ENCODE measurements at regions not wholly inside any gene's neighbourhood (a gene's known extent, or its start where the extent isn't known, plus 50 kb on each side); places are given as distances from the start of the nearest gene placed in this dataset.

DNA sequence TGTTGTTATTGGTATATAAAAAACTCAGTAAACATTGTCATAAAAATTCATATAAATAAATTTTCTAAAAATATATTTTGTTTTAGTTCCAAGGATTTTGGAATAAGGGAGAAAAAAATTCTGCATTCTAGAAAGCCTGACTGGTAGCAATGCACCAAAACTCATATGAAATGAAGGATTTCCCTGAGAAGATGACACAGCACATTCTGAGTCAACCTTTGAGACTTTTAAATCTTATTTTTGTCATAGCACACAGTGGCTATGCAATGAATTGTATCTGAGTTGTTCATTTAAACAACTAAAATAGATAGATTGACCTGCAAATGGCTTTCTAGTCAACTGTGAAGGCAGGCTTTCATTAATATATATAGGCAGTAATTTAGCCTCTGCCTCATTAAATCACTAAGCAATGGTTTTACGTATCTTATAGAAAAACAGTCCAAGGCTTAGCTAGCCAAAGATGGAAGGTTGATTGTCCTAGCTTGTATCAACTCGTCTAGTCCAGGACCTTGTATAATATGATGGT is 239.1 kb upstream of the NEIL3 start:
- H3K27me3 ChIP-seq (ENCODE audit: control insufficient read depth, low read length) = no peaks in the 10 kb centered on the region
- H3K4me1 ChIP-seq (ENCODE audit: control insufficient read depth, low read length) = no peaks in the 10 kb centered on the region
- H3K27ac ChIP-seq (ENCODE audit: low read depth, low read length) = no peak overlapping the region
- H4K20me1 ChIP-seq (ENCODE audit: control insufficient read depth, insufficient read depth, low read depth, low read length) = no peaks in the 10 kb centered on the region
- no peak for TF ChIP-seq EZH2phosphoT487 (IDR thresholded peaks at IDR 0.05; ENCODE audit: borderline replicate concordance, low read length)
- TF ChIP-seq, protein P1, sequence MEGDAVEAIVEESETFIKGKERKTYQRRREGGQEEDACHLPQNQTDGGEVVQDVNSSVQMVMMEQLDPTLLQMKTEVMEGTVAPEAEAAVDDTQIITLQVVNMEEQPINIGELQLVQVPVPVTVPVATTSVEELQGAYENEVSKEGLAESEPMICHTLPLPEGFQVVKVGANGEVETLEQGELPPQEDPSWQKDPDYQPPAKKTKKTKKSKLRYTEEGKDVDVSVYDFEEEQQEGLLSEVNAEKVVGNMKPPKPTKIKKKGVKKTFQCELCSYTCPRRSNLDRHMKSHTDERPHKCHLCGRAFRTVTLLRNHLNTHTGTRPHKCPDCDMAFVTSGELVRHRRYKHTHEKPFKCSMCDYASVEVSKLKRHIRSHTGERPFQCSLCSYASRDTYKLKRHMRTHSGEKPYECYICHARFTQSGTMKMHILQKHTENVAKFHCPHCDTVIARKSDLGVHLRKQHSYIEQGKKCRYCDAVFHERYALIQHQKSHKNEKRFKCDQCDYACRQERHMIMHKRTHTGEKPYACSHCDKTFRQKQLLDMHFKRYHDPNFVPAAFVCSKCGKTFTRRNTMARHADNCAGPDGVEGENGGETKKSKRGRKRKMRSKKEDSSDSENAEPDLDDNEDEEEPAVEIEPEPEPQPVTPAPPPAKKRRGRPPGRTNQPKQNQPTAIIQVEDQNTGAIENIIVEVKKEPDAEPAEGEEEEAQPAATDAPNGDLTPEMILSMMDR (IDR thresholded peaks at IDR 0.05; ENCODE audit: low read depth, low read length, poor library complexity, severe bottlenecking) = no peak
- no peak overlapping the region for H3K4me2 ChIP-seq (ENCODE audit: low read length)
- H3K36me3 ChIP-seq (ENCODE audit: control insufficient read depth, low read length) = no peaks in the 10 kb centered on the region
- H3K9me2 ChIP-seq (replicated peaks; ENCODE audit: control insufficient read depth, low read length) = no peaks in the 10 kb centered on the region
- H3K4me3 ChIP-seq (ENCODE audit: low read length) = no peak overlapping the region
- H3F3A ChIP-seq (ENCODE audit: control insufficient read depth, insufficient read depth) = no peaks in the 10 kb centered on the region
- H3K9me3 ChIP-seq (ENCODE audit: control insufficient read depth, insufficient read depth, low read length) = no peaks in the 10 kb centered on the region
- H3K79me2 ChIP-seq (ENCODE audit: control insufficient read depth, low read length) = no peaks in the 10 kb centered on the region

- H3K9me3 ChIP-seq (ENCODE audit: control insufficient read depth, insufficient read depth, low read length) = no peaks in the 10 kb centered on the region
- no peaks in the 10 kb centered on the region for H3K79me2 ChIP-seq (ENCODE audit: control insufficient read depth, low read length)
- H3K27me3 ChIP-seq (ENCODE audit: control insufficient read depth, low read length) = no peaks in the 10 kb centered on the region
- H4K20me1 ChIP-seq (ENCODE audit: control insufficient read depth, insufficient read depth, low read depth, low read length) = no peaks in the 10 kb centered on the region
- H3K9me2 ChIP-seq (replicated peaks; ENCODE audit: control insufficient read depth, low read length) = no peaks in the 10 kb centered on the region
- no peak overlapping the region for H3K27ac ChIP-seq (ENCODE audit: low read depth, low read length)
- no peaks in the 10 kb centered on the region for H3K4me1 ChIP-seq (ENCODE audit: control insufficient read depth, low read length)
- no peak overlapping the region for H3K4me2 ChIP-seq (ENCODE audit: low read length)
- no peak overlapping the region for H3K4me3 ChIP-seq (ENCODE audit: low read length)
- H3K36me3 ChIP-seq (ENCODE audit: control insufficient read depth, low read length) = no peaks in the 10 kb centered on the region
- TF ChIP-seq, protein P1 (IDR thresholded peaks at IDR 0.05; ENCODE audit: low read depth, low read length, poor library complexity, severe bottlenecking) = no peak
- no peak for TF ChIP-seq EZH2phosphoT487 (IDR thresholded peaks at IDR 0.05; ENCODE audit: borderline replicate concordance, low read length)
- H3F3A ChIP-seq (ENCODE audit: control insufficient read depth, insufficient read depth) = no peaks in the 10 kb centered on the region
Measured at GRCh38 chr4:177077095-177077971, 232.3 kb upstream of the NEIL3 start.

- Histone ChIP-seq H3K79me2 (ENCODE audit: control insufficient read depth, low read length) (no peaks in the 10 kb centered on the region), H4K20me1 (ENCODE audit: control insufficient read depth, insufficient read depth, low read depth, low read length) (no peaks in the 10 kb centered on the region), H3K27ac (ENCODE audit: low read depth, low read length) (no peak overlapping the region), H3F3A (ENCODE audit: control insufficient read depth, insufficient read depth) (no peaks in the 10 kb centered on the region), H3K4me2 (ENCODE audit: low read length) (no peak overlapping the region), H3K4me1 (ENCODE audit: control insufficient read depth, low read length) (no peaks in the 10 kb centered on the region), H3K36me3 (ENCODE audit: control insufficient read depth, low read length) (no peaks in the 10 kb centered on the region), H3K9me2 (replicated peaks; ENCODE audit: control insufficient read depth, low read length) (no peaks in the 10 kb centered on the region), H3K4me3 (ENCODE audit: low read length) (no peak overlapping the region), H3K27me3 (ENCODE audit: control insufficient read depth, low read length) (no peaks in the 10 kb centered on the region), H3K9me3 (ENCODE audit: control insufficient read depth, insufficient read depth, low read length) (no peaks in the 10 kb centered on the region)
- TF ChIP-seq, protein P1 (IDR thresholded peaks at IDR 0.05; ENCODE audit: low read depth, low read length, poor library complexity, severe bottlenecking) = no peak
- TF ChIP-seq EZH2phosphoT487 (IDR thresholded peaks at IDR 0.05; ENCODE audit: borderline replicate concordance, low read length) = no peak
Measured at GRCh38 chr4:177079327-177079726, 230.3 kb upstream of the NEIL3 start.
